Gastrocnemius medialis (tissue), 4 donors: ENCODE measurements at regions not wholly inside any gene's neighbourhood (a gene's known extent, or its start where the extent isn't known, plus 50 kb on each side); places are given as distances from the start of the nearest gene placed in this dataset.

ENCODE experiments used
- CTCF ChIP-seq, 5 experiments: fragments of 450-650 bp in 3 of 5; fragments of 200-600 bp in 2 of 5; sonication (generic) in 2 of 5; IDR thresholded peaks in 4 of 5; conservative IDR thresholded peaks in 1 of 5; 1 replicate in 4 of 5; 2 replicates in 1 of 5; pipeline ENCODE4 v1.5.1; 2016 to 2019; ENCODE audit warnings: antibody characterized with exemption in 5 of 5, mild to moderate bottlenecking in 3 of 5, moderate library complexity in 3 of 5
- POLR2A ChIP-seq, 2 donors: fragments of 450-650 bp; IDR thresholded peaks; one replicate each; pipeline ENCODE4 v1.6.1; 2017; ENCODE audit warnings: antibody characterized with exemption in 2 of 2, mild to moderate bottlenecking in 2 of 2, moderate library complexity in 2 of 2

- TF ChIP-seq POLR2A (IDR thresholded peaks at IDR 0.05) = no peak
- TF ChIP-seq CTCF (IDR thresholded peaks at IDR 0.05 in 4 of 5, conservative IDR thresholded peaks at IDR 0.05 in 1 of 5) = no peak
These were observed 202.0 kb upstream of the GMDS start for GRCh38 chr6:2447318-2447920.
